KMS-11 (cell line): ENCODE measurements at regions not wholly inside any gene's neighbourhood (a gene's known extent, or its start where the extent isn't known, plus 50 kb on each side); places are given as distances from the start of the nearest gene placed in this dataset.

ENCODE experiments used
- H2AFZ ChIP-seq: fragments of 200-600 bp; sonication (generic); 2 replicates; pipeline ENCODE4 v1.6.1; 2016; ENCODE audit warnings: antibody characterized with exemption, mixed run types, low read depth
- H3K27ac ChIP-seq: fragments of 200-600 bp; sonication (generic); 2 replicates; pipeline ENCODE4 v1.6.1; 2016; ENCODE audit warnings: mild to moderate bottlenecking, mixed run types
- H3K27me3 ChIP-seq: fragments of 200-600 bp; sonication (generic); 2 replicates; pipeline ENCODE4 v1.6.1; 2017; ENCODE audit warnings: mild to moderate bottlenecking, low read depth, mixed run types, moderate library complexity; ENCODE audit not compliant: insufficient read depth
- H3K36me3 ChIP-seq: fragments of 200-600 bp; sonication (generic); 2 replicates; pipeline ENCODE4 v1.6.1; 2017; ENCODE audit warnings: mild to moderate bottlenecking, mixed run types; ENCODE audit not compliant: insufficient read depth
- H3K4me1 ChIP-seq: fragments of 200-600 bp; sonication (generic); 2 replicates; pipeline ENCODE4 v1.6.1; 2016; ENCODE audit warnings: mild to moderate bottlenecking, low read depth, mixed run types; ENCODE audit not compliant: poor library complexity, severe bottlenecking
- H3K4me2 ChIP-seq: fragments of 200-600 bp; sonication (generic); 2 replicates; pipeline ENCODE4 v1.7.0; 2016; ENCODE audit warnings: mild to moderate bottlenecking, mixed run types
- H3K4me3 ChIP-seq: fragments of 200-600 bp; sonication (generic); IDR thresholded peaks from 2 replicates; pipeline ENCODE4 v1.6.1; 2017; ENCODE audit warnings: low read depth, low read length, mixed read lengths; ENCODE audit not compliant: insufficient read depth
- H3K79me2 ChIP-seq: fragments of 200-600 bp; sonication (generic); 2 replicates; pipeline ENCODE4 v1.6.1; 2016; ENCODE audit warnings: low read depth, mixed run types; ENCODE audit not compliant: insufficient read depth
- H3K9ac ChIP-seq: fragments of 200-600 bp; sonication (generic); 2 replicates; pipeline ENCODE4 v1.6.1; 2016; ENCODE audit warnings: mild to moderate bottlenecking, mixed run types
- H4K20me1 ChIP-seq: fragments of 200-600 bp; sonication (generic); 2 replicates; pipeline ENCODE4 v1.6.1; 2016; ENCODE audit warnings: mild to moderate bottlenecking, mixed run types; ENCODE audit not compliant: insufficient read depth
- CTCF ChIP-seq: fragments of 200-600 bp; sonication (generic); conservative IDR thresholded peaks from 2 replicates; pipeline ENCODE4 v1.6.1; 2017; ENCODE audit warnings: low read depth, mild to moderate bottlenecking, antibody characterized with exemption, low read length, moderate library complexity, mixed read lengths

GRCh38 chr7:156055206-156055822 is 243.1 kb upstream of the SHH start:
- TF ChIP-seq CTCF: no peak
- Histone ChIP-seq H3K79me2 (no peaks in the 10 kb centered on the region), H3K27ac (no peak overlapping the region), H3K36me3 (no peaks in the 10 kb centered on the region), H3K4me1 (no peaks in the 10 kb centered on the region), H3K4me3 (no peak overlapping the region), H3K9ac (no peak overlapping the region), H3K27me3 (no peaks in the 10 kb centered on the region), H4K20me1 (no peaks in the 10 kb centered on the region), H2AFZ (no peak overlapping the region), H3K4me2 (no peak overlapping the region)

- Histone ChIP-seq H3K27me3 (peaks cover 4% of the 10 kb centered on the region; the same call in 1 of the 2 replicates), H4K20me1 (no peaks in the 10 kb centered on the region), H3K4me2 (no peak overlapping the region), H3K27ac (no peak overlapping the region), H3K79me2 (no peaks in the 10 kb centered on the region), H3K4me3 (no peak overlapping the region), H2AFZ (no peak overlapping the region), H3K36me3 (no peaks in the 10 kb centered on the region), H3K4me1 (no peaks in the 10 kb centered on the region), H3K9ac (no peak overlapping the region)
- no peak for TF ChIP-seq CTCF
These were observed 239.6 kb upstream of the SHH start for GRCh38 chr7:156051884-156052283.

GRCh38 chr7:156050636-156051569 is 238.6 kb upstream of the SHH start:
- Histone ChIP-seq H3K4me1 (no peaks in the 10 kb centered on the region), H3K4me2 (no peak overlapping the region), H4K20me1 (no peaks in the 10 kb centered on the region), H3K36me3 (no peaks in the 10 kb centered on the region), H3K79me2 (no peaks in the 10 kb centered on the region), H3K9ac (no peak overlapping the region), H2AFZ (no peak overlapping the region), H3K27me3 (peaks cover 4% of the 10 kb centered on the region; the same call in 1 of the 2 replicates), H3K4me3 (no peak overlapping the region), H3K27ac (no peak overlapping the region)
- TF ChIP-seq CTCF: no peak

DNA sequence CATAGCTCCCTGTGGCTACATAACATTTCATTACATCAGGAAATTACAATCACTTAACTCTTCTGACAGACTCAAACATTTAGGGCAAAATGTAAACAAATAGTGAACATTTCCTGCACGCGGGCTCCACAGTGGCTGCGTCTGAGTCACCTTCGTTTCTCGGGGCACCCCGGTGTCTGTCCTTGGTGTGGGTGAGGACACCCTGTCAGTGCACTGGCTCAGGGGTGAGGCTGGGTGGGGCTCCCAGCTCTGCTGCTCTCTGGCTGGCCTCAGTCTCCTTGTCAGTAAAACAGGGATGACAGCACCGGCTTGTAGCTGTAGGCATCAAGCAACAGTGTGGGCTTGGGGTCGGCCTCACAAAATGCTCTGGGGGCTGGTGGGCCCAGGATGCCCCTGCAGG is 237.1 kb upstream of the SHH start:
- no peaks in the 10 kb centered on the region for H3K36me3 ChIP-seq
- no peak for TF ChIP-seq CTCF
- H3K9ac ChIP-seq: no peak overlapping the region
- H3K4me1 ChIP-seq: no peaks in the 10 kb centered on the region
- no peaks in the 10 kb centered on the region for H3K79me2 ChIP-seq
- no peak overlapping the region for H3K4me2 ChIP-seq
- H3K4me3 ChIP-seq: no peak overlapping the region
- H3K27me3 ChIP-seq: peaks cover 4% of the 10 kb centered on the region; the same call in 1 of the 2 replicates
- H3K27ac ChIP-seq: no peak overlapping the region
- H2AFZ ChIP-seq: no peak overlapping the region
- no peaks in the 10 kb centered on the region for H4K20me1 ChIP-seq
